ENCODE measurements at regions not wholly inside any gene's neighbourhood (a gene's known extent, or its start where the extent isn't known, plus 50 kb on each side); places are given as distances from the start of the nearest gene placed in this dataset.

DNA sequence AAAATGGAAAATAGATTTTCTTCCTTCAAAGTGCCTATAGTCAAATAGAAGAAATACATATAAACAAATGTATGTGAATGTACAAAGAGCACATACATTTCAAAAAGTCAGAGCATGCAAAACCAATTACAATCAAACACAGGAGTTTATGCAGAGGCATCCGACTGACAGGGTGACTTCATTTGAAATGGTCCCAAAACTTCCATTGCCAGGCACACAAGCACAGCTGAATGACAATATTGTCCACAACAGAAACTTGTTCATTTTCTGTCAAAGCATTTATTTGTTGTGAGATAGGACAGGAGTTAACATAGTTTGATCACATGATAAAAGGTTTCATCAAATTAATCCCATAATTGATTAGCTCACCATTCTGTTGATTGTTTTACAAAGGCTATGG, 96.4 kb upstream of the TTC29 start:
- no peak overlapping the region for H3K4me3 ChIP-seq
- TF ChIP-seq, protein P1, sequence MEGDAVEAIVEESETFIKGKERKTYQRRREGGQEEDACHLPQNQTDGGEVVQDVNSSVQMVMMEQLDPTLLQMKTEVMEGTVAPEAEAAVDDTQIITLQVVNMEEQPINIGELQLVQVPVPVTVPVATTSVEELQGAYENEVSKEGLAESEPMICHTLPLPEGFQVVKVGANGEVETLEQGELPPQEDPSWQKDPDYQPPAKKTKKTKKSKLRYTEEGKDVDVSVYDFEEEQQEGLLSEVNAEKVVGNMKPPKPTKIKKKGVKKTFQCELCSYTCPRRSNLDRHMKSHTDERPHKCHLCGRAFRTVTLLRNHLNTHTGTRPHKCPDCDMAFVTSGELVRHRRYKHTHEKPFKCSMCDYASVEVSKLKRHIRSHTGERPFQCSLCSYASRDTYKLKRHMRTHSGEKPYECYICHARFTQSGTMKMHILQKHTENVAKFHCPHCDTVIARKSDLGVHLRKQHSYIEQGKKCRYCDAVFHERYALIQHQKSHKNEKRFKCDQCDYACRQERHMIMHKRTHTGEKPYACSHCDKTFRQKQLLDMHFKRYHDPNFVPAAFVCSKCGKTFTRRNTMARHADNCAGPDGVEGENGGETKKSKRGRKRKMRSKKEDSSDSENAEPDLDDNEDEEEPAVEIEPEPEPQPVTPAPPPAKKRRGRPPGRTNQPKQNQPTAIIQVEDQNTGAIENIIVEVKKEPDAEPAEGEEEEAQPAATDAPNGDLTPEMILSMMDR (IDR thresholded peaks at IDR 0.05), result no peak
- TF ChIP-seq POLR2A (IDR thresholded peaks at IDR 0.05), result no peak
- DNase-seq, result no peak
- no peaks in the 10 kb centered on the region for H3K27me3 ChIP-seq
- H3K9me3 ChIP-seq, result no peaks in the 10 kb centered on the region
- no peaks in the 10 kb centered on the region for H3K4me1 ChIP-seq
- H3K27ac ChIP-seq, result no peak overlapping the region
- H3K36me3 ChIP-seq, result no peaks in the 10 kb centered on the region

DNA sequence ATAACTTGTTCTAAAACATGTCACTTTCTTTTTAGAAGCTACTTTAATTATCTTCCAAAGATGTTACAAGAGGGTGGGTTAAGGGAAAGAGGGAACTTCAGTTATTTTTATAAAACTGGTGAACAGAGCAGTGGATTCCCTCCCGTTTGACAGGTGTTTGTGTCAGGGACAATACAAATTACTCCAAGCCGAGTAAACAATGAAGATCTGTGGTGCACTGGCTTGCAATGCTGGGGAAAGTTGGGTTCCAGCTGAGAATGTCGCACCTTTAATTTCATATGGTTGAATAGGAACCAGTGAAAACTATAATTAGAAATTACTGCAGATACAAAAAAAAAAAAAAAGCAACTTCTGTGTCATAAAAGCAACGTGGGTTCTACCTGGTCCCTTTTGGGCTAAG, 98.6 kb upstream of the TTC29 start:
- Histone ChIP-seq H3K36me3 (no peaks in the 10 kb centered on the region), H3K4me3 (no peak overlapping the region), H3K9me3 (no peaks in the 10 kb centered on the region), H3K27ac (no peak overlapping the region), H3K4me1 (no peaks in the 10 kb centered on the region), H3K27me3 (no peaks in the 10 kb centered on the region)
- no peak for DNase-seq
- TF ChIP-seq, protein P1 (IDR thresholded peaks at IDR 0.05), result no peak
- no peak for TF ChIP-seq POLR2A (IDR thresholded peaks at IDR 0.05)

DNA sequence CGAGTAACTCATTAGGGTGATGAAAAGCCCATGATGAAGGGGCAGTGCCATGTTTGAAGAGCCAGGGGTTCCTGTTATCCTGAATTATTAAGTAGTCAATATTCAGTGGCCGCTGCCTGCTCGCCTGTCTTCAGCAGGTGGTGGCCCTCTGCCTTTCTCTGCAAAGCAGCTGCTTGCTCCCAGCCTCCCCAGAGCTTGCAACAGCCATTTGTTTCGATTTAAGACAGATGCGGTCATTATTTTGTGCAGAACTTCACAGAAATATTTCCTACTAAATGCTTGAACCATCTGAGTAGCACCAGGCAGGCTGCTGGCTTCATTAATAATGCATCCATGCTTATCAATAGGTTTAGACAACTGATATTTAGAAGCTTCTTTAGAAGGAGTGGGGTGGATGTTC, 104.3 kb upstream of the TTC29 start:
- H3K4me1 ChIP-seq, result no peaks in the 10 kb centered on the region
- H3K27me3 ChIP-seq, result no peaks in the 10 kb centered on the region
- H3K9me3 ChIP-seq, result no peaks in the 10 kb centered on the region
- TF ChIP-seq POLR2A (IDR thresholded peaks at IDR 0.05), result no peak
- TF ChIP-seq, protein P1 (IDR thresholded peaks at IDR 0.05), result no peak
- no peak overlapping the region for H3K4me3 ChIP-seq
- H3K36me3 ChIP-seq, result no peaks in the 10 kb centered on the region
- DNase-seq, result no peak
- peak overlapping the region in 1 of 4 donors; percentile 37 for H3K27ac ChIP-seq

DNA sequence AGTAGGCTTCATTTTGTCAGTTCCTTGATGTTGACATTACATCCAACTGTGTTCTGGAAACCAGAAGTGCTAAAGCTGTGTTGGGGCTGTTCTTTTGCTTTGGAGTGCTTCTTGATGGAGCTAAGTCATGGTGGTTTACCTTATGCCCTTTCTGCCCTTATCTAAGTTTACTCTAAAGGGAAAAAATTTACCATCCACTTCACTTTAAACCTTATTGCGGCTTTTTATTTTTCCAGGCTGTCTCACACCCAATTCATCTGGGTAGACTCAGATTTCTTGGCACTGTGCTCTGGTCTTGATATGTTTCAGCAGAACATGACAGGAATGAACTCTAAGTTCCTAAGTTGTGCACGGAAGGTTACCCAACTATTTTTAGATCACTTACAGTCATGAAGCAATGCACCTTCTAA, 104.7 kb upstream of the TTC29 start:
- Histone ChIP-seq H3K27me3 (no peaks in the 10 kb centered on the region), H3K9me3 (no peaks in the 10 kb centered on the region), H3K4me3 (no peak overlapping the region), H3K27ac (peak overlapping the region in 1 of 4 donors; percentile 37), H3K36me3 (no peaks in the 10 kb centered on the region), H3K4me1 (no peaks in the 10 kb centered on the region)
- no peak for DNase-seq
- no peak for TF ChIP-seq POLR2A (IDR thresholded peaks at IDR 0.05)
- TF ChIP-seq, protein P1 (IDR thresholded peaks at IDR 0.05), result no peak

DNA sequence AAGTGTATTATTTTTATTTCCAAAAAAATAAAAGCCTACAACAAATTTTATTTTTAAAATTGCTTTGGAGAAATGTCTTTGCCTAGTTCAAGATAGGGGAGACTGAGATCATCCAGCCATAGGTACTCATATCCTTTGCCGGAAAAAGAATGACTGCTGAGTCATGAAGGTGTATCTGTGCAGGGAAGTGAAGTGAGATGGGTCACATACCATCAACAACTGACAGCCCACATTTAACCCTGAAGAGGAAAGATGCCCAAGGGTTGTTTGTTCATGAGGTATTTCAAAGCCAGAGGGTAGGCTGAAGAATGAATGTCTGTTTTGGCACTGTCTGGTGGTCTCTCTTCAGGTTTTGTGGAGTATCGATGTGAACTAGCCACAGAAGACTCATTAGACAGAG, 106.7 kb upstream of the TTC29 start:
- Histone ChIP-seq H3K9me3 (no peaks in the 10 kb centered on the region), H3K27me3 (no peaks in the 10 kb centered on the region), H3K27ac (no peak overlapping the region), H3K36me3 (no peaks in the 10 kb centered on the region), H3K4me1 (no peaks in the 10 kb centered on the region), H3K4me3 (no peak overlapping the region)
- TF ChIP-seq POLR2A (IDR thresholded peaks at IDR 0.05), result no peak
- TF ChIP-seq, protein P1 (IDR thresholded peaks at IDR 0.05), result no peak
- DNase-seq, result no peak

DNA sequence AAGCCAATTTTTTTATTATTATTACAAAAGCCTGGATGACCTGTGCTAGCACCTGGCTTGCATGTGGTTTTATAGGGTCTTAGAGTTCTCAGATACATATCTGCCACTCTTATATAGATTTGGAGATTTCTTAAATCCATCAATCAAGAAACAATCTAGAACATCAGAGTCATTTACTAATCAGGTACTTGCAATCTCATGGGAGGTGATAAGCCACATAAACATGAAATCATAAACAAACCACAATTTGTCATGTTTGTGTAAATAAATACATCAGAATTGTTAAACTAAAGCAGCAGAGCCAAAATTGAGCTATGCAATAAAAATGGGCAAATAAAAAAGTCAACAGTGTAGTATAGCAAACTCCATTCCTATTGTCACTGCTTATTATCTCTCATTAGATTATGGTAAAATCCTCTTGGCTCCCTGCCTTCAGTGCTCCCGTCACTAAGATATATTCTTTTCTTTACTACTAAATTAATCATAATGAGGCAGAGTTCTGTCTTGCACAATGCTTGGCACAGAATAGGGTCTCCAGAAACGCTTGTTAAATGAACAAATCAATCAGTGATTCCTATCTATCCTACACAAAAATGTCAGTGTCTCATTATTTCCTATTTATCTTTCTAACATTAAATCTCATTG, 108.7 kb upstream of the TTC29 start:
- DNase-seq, result no peak
- Histone ChIP-seq H3K4me1 (no peaks in the 10 kb centered on the region), H3K27ac (no peak overlapping the region), H3K36me3 (no peaks in the 10 kb centered on the region), H3K9me3 (no peaks in the 10 kb centered on the region), H3K4me3 (no peak overlapping the region), H3K27me3 (no peaks in the 10 kb centered on the region)
- no peak for TF ChIP-seq POLR2A (IDR thresholded peaks at IDR 0.05)
- TF ChIP-seq, protein P1 (IDR thresholded peaks at IDR 0.05), result no peak

Measured in Peyer's patch (tissue), 4 donors.